Renal cortex interstitium (tissue), 11 donors: ENCODE measurements at regions not wholly inside any gene's neighbourhood (a gene's known extent, or its start where the extent isn't known, plus 50 kb on each side); places are given as distances from the start of the nearest gene placed in this dataset.
"Not testable (repeated sequence)": the region's sequence is repeated elsewhere in the genome, so short reads cannot be mapped to it uniquely, and the experiment has no call there.

ENCODE experiments used
- DNase-seq, 11 donors: peaks; one replicate each; pipeline ENCODE4 v3.0.0-alpha.2; 2013; ENCODE audit warnings: low read depth in 9 of 11, low spot score in 4 of 11; ENCODE audit errors: extremely low read depth in 1 of 11

GRCh38 chrX:131845771-131846170 is 177.3 kb upstream of the STK26 start:
- no peak for DNase-seq

DNA sequence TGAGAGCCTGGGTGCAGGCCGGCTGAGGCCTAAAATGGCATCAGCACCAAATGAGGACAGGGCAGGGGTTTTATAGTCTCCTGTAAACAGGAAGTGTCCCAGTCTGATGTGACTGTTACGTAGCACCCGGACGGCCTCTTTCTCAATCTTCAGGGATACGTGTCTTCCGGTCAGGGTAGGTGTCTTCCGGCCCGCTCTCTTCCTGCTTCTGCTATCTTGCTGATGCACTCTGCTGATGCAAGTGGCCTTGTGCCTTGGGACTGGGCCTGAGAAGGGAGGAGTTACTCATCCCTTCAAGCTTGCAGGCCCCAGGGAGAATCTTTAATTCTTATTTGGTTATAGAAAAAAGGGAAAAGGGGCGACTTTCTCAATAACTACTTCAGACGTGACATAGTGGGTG is 172.1 kb upstream of the STK26 start:
- not testable (repeated sequence) for DNase-seq

DNA sequence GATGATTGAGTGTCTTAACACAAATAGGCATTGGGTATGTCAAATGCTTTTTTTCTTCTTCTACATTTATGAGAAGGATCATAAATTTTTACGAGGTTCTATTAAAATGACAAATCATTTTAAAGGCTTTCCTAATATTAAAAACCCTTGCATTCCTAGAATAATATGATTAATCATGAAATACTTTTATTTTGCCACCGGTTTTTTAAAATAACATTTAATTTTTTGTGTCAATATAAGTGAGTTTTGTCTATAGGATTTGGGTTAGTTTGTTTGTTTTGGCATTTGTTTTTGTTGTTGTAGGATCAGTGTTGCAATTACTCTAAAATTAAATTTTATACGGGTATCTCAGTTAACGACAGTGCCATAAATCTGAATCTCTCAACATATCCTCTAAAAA is 169.7 kb upstream of the STK26 start:
- no peak for DNase-seq

DNA sequence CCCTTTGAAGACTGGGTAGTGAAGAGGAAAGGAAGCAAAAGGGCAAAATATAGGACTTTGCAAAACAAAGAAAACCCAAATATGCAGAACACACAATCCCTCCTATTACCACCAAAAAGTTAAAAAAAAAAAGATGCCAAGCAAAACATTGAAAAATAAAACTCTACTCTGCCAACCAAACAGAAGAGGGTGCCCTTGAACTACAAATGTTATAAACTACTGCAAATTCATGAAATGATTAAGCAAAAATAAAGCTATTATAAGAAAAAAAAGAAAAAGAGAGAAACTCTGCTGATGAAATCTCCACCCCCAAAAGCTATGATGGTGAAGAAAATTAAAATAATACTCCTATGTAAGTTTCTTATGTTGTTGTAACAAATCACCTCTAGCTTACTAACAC is 168.5 kb upstream of the STK26 start:
- DNase-seq, result no peak

DNA sequence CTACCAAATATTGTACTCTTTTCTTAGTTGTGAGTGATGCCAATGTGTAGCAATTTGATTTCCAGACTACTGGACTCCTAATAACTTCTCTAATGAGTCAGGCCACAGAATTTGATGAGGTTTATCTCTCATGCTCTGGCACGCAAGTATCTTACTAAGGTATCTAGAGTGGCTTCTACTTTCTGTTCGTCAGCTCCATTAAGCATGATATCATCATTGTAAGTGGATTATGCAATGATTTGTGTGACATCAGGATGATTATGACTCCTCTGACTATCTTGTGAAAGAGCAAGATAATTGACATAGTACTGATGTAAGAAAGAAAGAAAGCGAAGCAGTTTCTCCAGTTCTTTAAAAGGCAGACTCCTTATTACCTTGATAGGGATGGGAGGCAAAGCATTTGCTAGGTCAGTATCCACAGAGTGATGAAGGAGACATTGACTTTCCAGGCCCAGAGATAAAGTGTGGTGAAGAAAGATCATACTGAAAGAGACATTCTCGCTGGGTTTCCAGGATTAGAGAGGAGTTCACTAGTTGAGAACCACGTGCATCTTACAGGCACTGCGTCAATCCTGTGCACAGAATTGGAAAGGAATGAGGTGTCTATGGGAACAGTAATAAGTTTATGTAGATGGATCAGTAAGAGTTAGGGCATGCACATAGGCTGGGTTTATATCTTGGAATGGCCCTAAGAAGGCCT is 161.9 kb upstream of the STK26 start:
- no peak for DNase-seq

DNA sequence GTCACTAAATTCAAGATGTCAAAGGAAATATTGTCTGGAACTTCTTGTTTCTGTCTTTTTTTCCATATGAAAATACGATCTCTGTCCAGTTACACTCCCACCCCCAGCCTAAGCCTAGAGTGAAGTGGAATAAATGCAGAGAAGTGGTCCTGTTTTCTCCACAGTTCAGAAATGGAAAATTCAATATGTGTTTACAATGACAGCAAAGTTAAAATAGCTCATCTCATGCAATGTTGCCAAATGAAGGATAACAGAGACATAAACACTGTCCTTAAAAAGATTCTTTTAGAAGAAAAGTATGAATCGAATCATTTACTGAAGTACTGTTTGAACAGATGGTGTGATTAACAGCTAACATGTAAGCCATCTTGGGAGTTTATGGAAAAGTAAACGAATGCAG is 160.8 kb upstream of the STK26 start:
- no peak for DNase-seq

GRCh38 chrX:131869182-131869581 is 153.9 kb upstream of the STK26 start:
- DNase-seq, result no peak

- no peak for DNase-seq
Measured at GRCh38 chrX:131874300-131874699, 148.8 kb upstream of the STK26 start.

- DNase-seq, result not testable (repeated sequence)
Measured at GRCh38 chrX:131875827-131876226, 147.3 kb upstream of the STK26 start.

GRCh38 chrX:131881194-131881593 is 141.9 kb upstream of the STK26 start:
- no peak for DNase-seq

DNA sequence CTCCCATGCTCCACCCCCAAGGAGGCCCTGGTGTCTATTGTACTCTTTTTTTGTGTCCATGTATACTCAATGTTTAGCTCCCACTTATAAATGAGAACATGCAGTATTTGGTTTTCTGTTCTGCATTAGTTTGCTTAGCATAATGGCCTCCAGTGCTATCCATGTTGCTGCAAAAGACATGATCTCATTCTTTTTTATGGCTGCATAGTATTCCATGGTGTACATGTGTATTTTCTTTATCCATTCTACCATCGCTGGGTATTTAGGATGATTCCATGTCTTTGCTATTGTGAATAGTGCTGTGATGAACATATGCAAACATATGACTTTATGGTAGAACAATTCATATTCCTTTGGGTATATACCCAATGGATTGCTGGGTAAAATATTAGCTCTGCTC is 138.1 kb upstream of the STK26 start:
- DNase-seq, result not testable (repeated sequence)

GRCh38 chrX:131893857-131894256 is 129.2 kb upstream of the STK26 start:
- DNase-seq, result not testable (repeated sequence)

GRCh38 chrX:131894995-131895394 is 128.1 kb upstream of the STK26 start:
- peak in 5 of 11 donors; percentile 0 to 37 (median 21) for DNase-seq

DNA sequence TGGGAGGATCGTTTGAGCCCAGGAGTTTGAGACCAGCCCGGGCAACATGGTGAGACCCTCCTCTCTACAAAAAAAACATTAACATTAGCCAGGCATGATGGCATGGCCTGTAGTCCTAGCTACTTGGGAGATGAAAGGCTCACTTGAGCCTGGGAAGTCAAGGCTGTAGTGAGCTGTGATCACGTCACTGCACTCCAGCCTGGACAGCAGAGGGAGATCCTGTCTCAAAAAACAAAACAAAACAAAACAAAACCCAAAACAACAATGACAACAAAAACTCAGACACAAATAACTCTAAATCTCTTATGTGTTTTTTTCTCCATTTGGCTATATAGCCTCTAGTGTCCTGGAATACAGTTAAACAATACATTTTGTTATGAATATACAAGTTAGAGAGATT is 127.3 kb upstream of the STK26 start:
- DNase-seq, result no peak

- DNase-seq, result peak in 3 of 11 donors; percentile 18 to 22 (median 22)
Measured at GRCh38 chrX:131901546-131901945, 121.6 kb upstream of the STK26 start.

- no peak for DNase-seq
Measured at GRCh38 chrX:131907488-131908314, 115.4 kb upstream of the STK26 start.

DNA sequence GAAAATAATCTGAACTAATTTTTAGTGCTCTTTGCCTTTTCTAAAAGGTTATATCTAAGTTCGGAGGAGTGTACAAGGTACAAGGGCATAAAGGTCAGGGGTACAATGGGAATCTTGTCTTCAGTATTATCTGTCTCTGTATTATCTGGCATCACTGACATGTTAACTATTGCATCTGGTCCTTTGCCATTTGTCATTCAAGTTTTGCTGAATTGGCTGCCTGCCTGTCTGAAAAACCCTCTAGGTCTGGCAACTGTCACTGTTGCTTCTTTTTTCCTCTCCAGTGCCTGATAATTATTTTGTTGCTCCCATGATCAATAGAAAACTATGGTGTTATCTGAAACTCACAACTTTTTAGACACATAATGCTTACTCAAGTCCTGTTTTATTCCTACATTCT is 112.5 kb upstream of the STK26 start:
- DNase-seq, result no peak

- no peak for DNase-seq
Measured at GRCh38 chrX:131915488-131915887, 107.6 kb upstream of the STK26 start.

DNA sequence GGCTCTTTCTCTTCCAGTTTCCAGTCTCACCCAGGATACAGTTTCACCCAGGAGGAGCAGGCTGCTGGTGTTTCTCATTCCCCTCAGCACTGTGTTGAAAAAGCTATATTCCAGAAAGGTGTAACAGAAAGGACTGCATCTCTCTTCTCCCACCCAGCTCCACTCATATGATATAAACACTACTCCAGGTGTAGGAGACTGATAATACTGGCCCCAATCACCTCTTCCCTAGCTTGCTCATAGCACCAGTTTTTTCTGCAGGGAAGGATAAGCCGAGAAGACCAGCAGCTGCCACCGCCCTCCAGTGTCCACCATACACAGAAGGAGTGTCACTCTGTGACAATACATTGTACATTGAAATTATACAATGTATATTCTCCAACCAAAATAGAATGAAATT is 105.5 kb upstream of the STK26 start:
- DNase-seq, result no peak

GRCh38 chrX:131918839-131919238 is 104.3 kb upstream of the STK26 start:
- no peak for DNase-seq
